SH-SY5Y (cell line): ENCODE measurements at regions not wholly inside any gene's neighbourhood (a gene's known extent, or its start where the extent isn't known, plus 50 kb on each side); places are given as distances from the start of the nearest gene placed in this dataset.

ENCODE experiments used
- GATA2 ChIP-seq: IDR thresholded peaks from 2 replicates; pipeline ENCODE4 v1.6.1; 2011; ENCODE audit warnings: mild to moderate bottlenecking, low read depth, low read length
- GATA3 ChIP-seq: IDR thresholded peaks from 2 replicates; pipeline ENCODE4 v1.6.1; 2011; ENCODE audit warnings: low read depth, mild to moderate bottlenecking, low read length, moderate library complexity

DNA sequence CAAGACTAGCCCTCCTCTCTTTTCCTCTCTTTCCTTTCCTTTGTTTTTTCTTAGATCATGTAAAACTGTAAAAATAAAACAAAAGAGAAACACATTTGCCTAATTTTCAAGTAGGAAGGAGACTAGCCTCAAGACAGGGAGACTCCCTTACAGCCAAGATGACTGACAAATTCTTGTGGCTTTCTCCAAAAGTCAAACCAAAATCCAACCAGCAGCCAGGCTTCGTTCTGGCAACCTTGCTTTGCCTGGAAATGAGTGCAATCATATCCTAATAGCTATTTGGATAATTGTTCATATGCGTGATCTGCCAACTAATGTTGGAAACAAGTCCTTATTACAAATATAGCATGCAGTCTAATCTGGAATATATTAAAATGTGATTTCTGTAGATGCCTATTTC lies 868.9 kb upstream of the SOX9 start:
- TF ChIP-seq GATA2 (no peak), GATA3 (no peak)
